ENCODE measurements at regions not wholly inside any gene's neighbourhood (a gene's known extent, or its start where the extent isn't known, plus 50 kb on each side); places are given as distances from the start of the nearest gene placed in this dataset.

GRCh38 chr2:84175340-84175739, 283.7 kb downstream of the SUCLG1 start:
- no peak for FAIRE-seq
- H3K27me3 ChIP-seq (ENCODE audit: control insufficient read depth, extremely low read depth, insufficient read depth, low read length): no peaks in the 10 kb centered on the region
- no peak overlapping the region for H3K9ac ChIP-seq (ENCODE audit: control insufficient read depth, extremely low read depth, insufficient read depth, low read length)
- no peak for DNase-seq (ENCODE audit: low read depth, low spot score)
- dilution Hi-C loops (cut with MboI; ENCODE audit: extremely low pct_ligation_motif_present, low sequenced_read_pairs): no loop called here
- H3K4me1 ChIP-seq (ENCODE audit: control insufficient read depth, extremely low read depth, insufficient read depth, low read length): no peaks in the 10 kb centered on the region
- no peaks in the 10 kb centered on the region for H3K36me3 ChIP-seq (ENCODE audit: control insufficient read depth in 2 of 2, extremely low read depth in 1 of 2, insufficient read depth in 2 of 2, low read length in 2 of 2)
- H3K9me3 ChIP-seq (ENCODE audit: control insufficient read depth, low read depth, low read length): no peaks in the 10 kb centered on the region
- H2AFZ ChIP-seq (ENCODE audit: control insufficient read depth, low read length): no peak overlapping the region
- H4K20me1 ChIP-seq (ENCODE audit: control insufficient read depth, extremely low read depth, insufficient read depth, low read length): no peaks in the 10 kb centered on the region
- no peaks in the 10 kb centered on the region for H3K79me2 ChIP-seq (ENCODE audit: control insufficient read depth, insufficient read depth, low read length)
- no peaks in the 10 kb centered on the region for H3K9me1 ChIP-seq (ENCODE audit: control insufficient read depth, extremely low read depth, insufficient read depth, low read length)
- no peak overlapping the region for H3K4me2 ChIP-seq (ENCODE audit: control insufficient read depth, extremely low read depth, insufficient read depth, low read depth, low read length)
- no peak overlapping the region for H3K27ac ChIP-seq (ENCODE audit: control insufficient read depth, insufficient read depth, low read length)
- TF ChIP-seq CTCF (optimal IDR thresholded peaks at IDR 0.05 in 1 of 3, IDR thresholded peaks at IDR 0.05 in 1 of 3, conservative IDR thresholded peaks at IDR 0.05 in 1 of 3; ENCODE audit: extremely low read depth in 1 of 3, insufficient read depth in 2 of 3, low read length in 3 of 3) (no peak), EZH2 (IDR thresholded peaks at IDR 0.05; ENCODE audit: low read length) (no peak)
- no peak overlapping the region for H3K4me3 ChIP-seq (ENCODE audit: control insufficient read depth in 2 of 3, extremely low read depth in 1 of 3, insufficient read depth in 2 of 3, low read depth in 1 of 3, low read length in 3 of 3)

GRCh38 chr2:84173041-84173440, 286.0 kb downstream of the SUCLG1 start:
- Histone ChIP-seq H3K4me3 (ENCODE audit: control insufficient read depth in 2 of 3, extremely low read depth in 1 of 3, insufficient read depth in 2 of 3, low read depth in 1 of 3, low read length in 3 of 3) (no peak overlapping the region), H3K9ac (ENCODE audit: control insufficient read depth, extremely low read depth, insufficient read depth, low read length) (no peak overlapping the region), H3K27ac (ENCODE audit: control insufficient read depth, insufficient read depth, low read length) (no peak overlapping the region), H3K9me3 (ENCODE audit: control insufficient read depth, low read depth, low read length) (no peaks in the 10 kb centered on the region), H3K36me3 (ENCODE audit: control insufficient read depth in 2 of 2, extremely low read depth in 1 of 2, insufficient read depth in 2 of 2, low read length in 2 of 2) (no peaks in the 10 kb centered on the region), H3K4me2 (ENCODE audit: control insufficient read depth, extremely low read depth, insufficient read depth, low read depth, low read length) (no peak overlapping the region), H3K79me2 (ENCODE audit: control insufficient read depth, insufficient read depth, low read length) (no peaks in the 10 kb centered on the region), H2AFZ (ENCODE audit: control insufficient read depth, low read length) (no peak overlapping the region), H4K20me1 (ENCODE audit: control insufficient read depth, extremely low read depth, insufficient read depth, low read length) (no peaks in the 10 kb centered on the region), H3K9me1 (ENCODE audit: control insufficient read depth, extremely low read depth, insufficient read depth, low read length) (no peaks in the 10 kb centered on the region), H3K27me3 (ENCODE audit: control insufficient read depth, extremely low read depth, insufficient read depth, low read length) (no peaks in the 10 kb centered on the region), H3K4me1 (ENCODE audit: control insufficient read depth, extremely low read depth, insufficient read depth, low read length) (no peaks in the 10 kb centered on the region)
- dilution Hi-C loops (cut with MboI; ENCODE audit: extremely low pct_ligation_motif_present, low sequenced_read_pairs): no loop called here
- DNase-seq (ENCODE audit: low read depth, low spot score) (no peak), FAIRE-seq (no peak)
- TF ChIP-seq EZH2 (IDR thresholded peaks at IDR 0.05; ENCODE audit: low read length): no peak
- no peak for TF ChIP-seq CTCF (optimal IDR thresholded peaks at IDR 0.05 in 1 of 3, IDR thresholded peaks at IDR 0.05 in 1 of 3, conservative IDR thresholded peaks at IDR 0.05 in 1 of 3; ENCODE audit: extremely low read depth in 1 of 3, insufficient read depth in 2 of 3, low read length in 3 of 3)
